ENCODE measurements at regions not wholly inside any gene's neighbourhood (a gene's known extent, or its start where the extent isn't known, plus 50 kb on each side); places are given as distances from the start of the nearest gene placed in this dataset.

GRCh38 chr2:142320067-142320466 lies 189.3 kb upstream of the LRP1B start:
- no peak overlapping the region for H3K4me2 ChIP-seq (ENCODE audit: insufficient read depth, low read length)
- H2AFZ ChIP-seq (ENCODE audit: low read depth, low read length): no peak overlapping the region
- no TSS peak for BruUV-seq (replicated peaks)
- H4K20me1 ChIP-seq (replicated peaks; ENCODE audit: control insufficient read depth, extremely low read depth, insufficient read depth, low read length): no peaks in the 10 kb centered on the region
- no peak overlapping the region for H3K4me3 ChIP-seq (replicated peaks in 1 of 3; ENCODE audit: insufficient read depth in 1 of 3, low read depth in 1 of 3, low read length in 3 of 3)
- H3K27me3 ChIP-seq (ENCODE audit: control insufficient read depth in 2 of 2, insufficient read depth in 2 of 2, low read length in 2 of 2): no peaks in the 10 kb centered on the region
- POLR2A ChIA-PET: no interaction called here
- H3K4me1 ChIP-seq (ENCODE audit: control insufficient read depth, extremely low read depth, insufficient read depth, low read length): no peaks in the 10 kb centered on the region
- CTCF ChIA-PET: no interaction called here
- H3K36me3 ChIP-seq (ENCODE audit: control insufficient read depth in 2 of 2, extremely low read depth in 1 of 2, insufficient read depth in 2 of 2, low read length in 2 of 2): no peaks in the 10 kb centered on the region
- DNase-seq (ENCODE audit: low read depth, low spot score): no peak
- H3K9me1 ChIP-seq (replicated peaks; ENCODE audit: control insufficient read depth, extremely low read depth, insufficient read depth, low read length): no peaks in the 10 kb centered on the region
- no peak overlapping the region for H3K9ac ChIP-seq (replicated peaks; ENCODE audit: extremely low read depth, insufficient read depth, low read length)
- intact Hi-C loops (cut with micrococcal nuclease) (no loop called here), dilution Hi-C loops (cut with MboI; ENCODE audit: extremely low pct_ligation_motif_present, low sequenced_read_pairs) (no loop called here)
- H3K79me2 ChIP-seq (ENCODE audit: control insufficient read depth, insufficient read depth, low read length): no peaks in the 10 kb centered on the region
- FAIRE-seq: no peak
- no peak overlapping the region for H3K27ac ChIP-seq (ENCODE audit: insufficient read depth, low read depth, low read length)
- peaks cover 4% of the 10 kb centered on the region for H3K9me3 ChIP-seq (replicated peaks; ENCODE audit: control insufficient read depth, insufficient read depth, low read length)
- TF ChIP-seq GATA2 (IDR thresholded peaks at IDR 0.05; ENCODE audit: insufficient read depth, insufficient read length, low read depth, low read length): no peak
- TF ChIP-seq FOS (IDR thresholded peaks at IDR 0.05; ENCODE audit: borderline replicate concordance, insufficient read depth, low read length): no peak
- TF ChIP-seq POLR2AphosphoS5 (IDR thresholded peaks at IDR 0.05; ENCODE audit: insufficient read depth, low read depth, low read length): no peak
- TF ChIP-seq EZH2 (IDR thresholded peaks at IDR 0.05; ENCODE audit: borderline replicate concordance, low read depth, low read length, severe bottlenecking): no peak
- TF ChIP-seq, protein P1, sequence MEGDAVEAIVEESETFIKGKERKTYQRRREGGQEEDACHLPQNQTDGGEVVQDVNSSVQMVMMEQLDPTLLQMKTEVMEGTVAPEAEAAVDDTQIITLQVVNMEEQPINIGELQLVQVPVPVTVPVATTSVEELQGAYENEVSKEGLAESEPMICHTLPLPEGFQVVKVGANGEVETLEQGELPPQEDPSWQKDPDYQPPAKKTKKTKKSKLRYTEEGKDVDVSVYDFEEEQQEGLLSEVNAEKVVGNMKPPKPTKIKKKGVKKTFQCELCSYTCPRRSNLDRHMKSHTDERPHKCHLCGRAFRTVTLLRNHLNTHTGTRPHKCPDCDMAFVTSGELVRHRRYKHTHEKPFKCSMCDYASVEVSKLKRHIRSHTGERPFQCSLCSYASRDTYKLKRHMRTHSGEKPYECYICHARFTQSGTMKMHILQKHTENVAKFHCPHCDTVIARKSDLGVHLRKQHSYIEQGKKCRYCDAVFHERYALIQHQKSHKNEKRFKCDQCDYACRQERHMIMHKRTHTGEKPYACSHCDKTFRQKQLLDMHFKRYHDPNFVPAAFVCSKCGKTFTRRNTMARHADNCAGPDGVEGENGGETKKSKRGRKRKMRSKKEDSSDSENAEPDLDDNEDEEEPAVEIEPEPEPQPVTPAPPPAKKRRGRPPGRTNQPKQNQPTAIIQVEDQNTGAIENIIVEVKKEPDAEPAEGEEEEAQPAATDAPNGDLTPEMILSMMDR (IDR thresholded peaks at IDR 0.05; ENCODE audit: extremely low read depth in 1 of 2, insufficient read depth in 1 of 2, low read depth in 1 of 2, low read length in 2 of 2): no peak
- TF ChIP-seq JUN (IDR thresholded peaks at IDR 0.05; ENCODE audit: borderline replicate concordance, insufficient read depth, insufficient read length, low read depth): no peak
- no peak for TF ChIP-seq POLR2A (IDR thresholded peaks at IDR 0.05; ENCODE audit: low read depth, low read length)
- TF ChIP-seq MYC (IDR thresholded peaks at IDR 0.05; ENCODE audit: low read depth, low read length): no peak
- TF ChIP-seq, protein P2, sequence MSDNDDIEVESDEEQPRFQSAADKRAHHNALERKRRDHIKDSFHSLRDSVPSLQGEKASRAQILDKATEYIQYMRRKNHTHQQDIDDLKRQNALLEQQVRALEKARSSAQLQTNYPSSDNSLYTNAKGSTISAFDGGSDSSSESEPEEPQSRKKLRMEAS (IDR thresholded peaks at IDR 0.05; ENCODE audit: insufficient read depth, insufficient read length): no peak

Data from endothelial cell of umbilical vein (primary cell).